NCI-H2196 (cell line): ENCODE measurements at regions not wholly inside any gene's neighbourhood (a gene's known extent, or its start where the extent isn't known, plus 50 kb on each side); places are given as distances from the start of the nearest gene placed in this dataset.
A peak's percentile ranks its signal among the peaks of the same experiment; 100 is the strongest.

ENCODE experiments used
- DNase-seq: peaks from one replicate; lab custom pipeline; 2025; ENCODE audit not compliant: unreplicated experiment; lab: John Stamatoyannopoulos, UW

GRCh38 chr20:58092353-58092752 is 136.1 kb downstream of the ANKRD60 start:
- DNase-seq: no peak

GRCh38 chr20:58091810-58092209 is 136.6 kb downstream of the ANKRD60 start:
- DNase-seq: no peak

DNA sequence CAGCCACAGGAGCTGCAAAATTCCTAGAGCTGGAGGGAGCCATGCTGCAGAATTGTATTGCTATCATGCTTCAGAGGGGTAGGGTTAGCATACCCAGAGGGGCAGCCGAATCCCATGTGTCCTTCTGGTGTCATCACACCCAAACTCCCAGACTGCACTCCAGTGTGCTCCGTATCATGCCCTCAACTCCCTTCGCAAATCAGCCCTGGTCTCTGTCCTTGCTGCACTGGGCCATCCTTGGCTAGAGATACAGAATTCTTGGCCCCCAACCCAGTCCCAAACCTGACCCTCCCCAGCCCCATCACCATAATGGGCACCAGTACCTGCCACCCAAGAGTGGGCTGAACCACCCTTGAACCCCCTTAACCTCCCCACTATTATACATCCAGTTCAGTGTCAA is 138.3 kb downstream of the ANKRD60 start:
- DNase-seq: no peak

- DNase-seq: no peak
These were observed 139.8 kb downstream of the ANKRD60 start for GRCh38 chr20:58088625-58089024.

GRCh38 chr20:58088105-58088504 is 140.3 kb downstream of the ANKRD60 start:
- DNase-seq: no peak

DNA sequence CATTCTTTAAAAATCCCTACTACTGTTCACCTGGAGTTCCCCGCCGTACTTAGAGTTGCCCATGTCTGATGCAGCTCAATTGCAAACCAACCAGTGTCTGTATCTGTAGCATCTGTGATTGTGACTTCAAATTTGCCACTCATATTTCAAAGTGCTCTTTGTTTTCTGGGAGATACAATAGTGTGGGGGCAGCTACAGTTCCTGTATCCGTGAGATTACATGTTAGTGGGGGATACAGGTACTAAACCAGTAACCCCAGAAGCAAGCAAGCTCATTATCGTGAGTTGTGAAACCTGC is 140.9 kb downstream of the ANKRD60 start:
- DNase-seq: no peak

DNA sequence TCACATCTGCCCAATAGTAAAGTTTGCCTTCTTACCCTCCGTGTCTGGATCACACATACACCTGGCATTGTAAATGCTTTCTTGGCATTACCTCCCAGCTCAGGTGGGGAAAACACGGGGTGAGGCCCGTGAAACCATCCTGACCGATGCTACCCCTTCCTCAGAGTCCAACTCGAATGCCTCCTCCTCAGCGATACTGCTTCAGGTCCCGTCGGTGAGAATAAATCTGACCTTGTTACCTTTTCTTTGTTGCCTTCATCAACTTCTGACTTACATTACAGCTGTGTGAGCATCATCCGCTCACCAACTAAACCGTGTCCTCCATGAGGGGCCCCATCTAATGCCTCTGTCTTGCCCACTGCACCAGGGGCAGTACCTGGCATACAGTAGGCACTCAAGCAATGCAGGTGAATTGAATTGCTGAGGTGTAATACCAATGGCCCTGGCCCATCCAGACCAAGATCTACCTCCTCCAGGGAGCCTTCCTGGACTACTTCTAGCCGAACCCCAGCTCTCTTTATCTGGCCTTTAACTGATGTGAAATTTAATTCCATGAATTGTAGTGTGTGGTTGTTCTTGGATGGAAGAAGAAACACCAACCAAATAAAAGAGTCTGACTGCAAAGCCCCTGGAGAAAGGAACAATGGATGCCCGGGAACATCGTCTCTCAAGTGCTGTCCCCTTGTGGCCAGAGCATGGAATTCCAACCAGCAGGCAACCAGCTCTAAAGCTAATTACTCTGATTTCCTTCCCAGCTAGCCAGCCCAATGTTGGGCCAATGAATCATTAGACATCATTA is 141.5 kb downstream of the ANKRD60 start:
- peak; percentile 21 for DNase-seq

DNA sequence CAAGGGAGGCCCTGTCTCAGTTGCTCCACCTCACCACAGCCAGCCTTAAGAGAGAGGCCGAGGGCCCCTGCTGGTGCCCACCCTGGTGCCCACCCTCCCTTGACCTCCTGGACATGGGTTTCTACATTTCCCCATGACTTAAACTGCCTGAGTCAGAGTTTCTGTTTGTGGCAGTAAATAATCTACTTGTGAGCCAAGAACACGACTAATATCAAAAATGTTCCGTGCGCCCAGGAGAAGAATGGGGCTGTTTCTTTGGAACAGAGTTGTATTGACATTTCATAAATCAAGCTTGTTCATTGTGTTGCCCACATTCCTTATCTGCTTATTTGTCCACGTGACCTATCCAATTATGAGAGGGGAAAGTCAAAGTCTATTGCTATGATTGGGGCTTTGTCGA is 143.5 kb downstream of the ANKRD60 start:
- DNase-seq: no peak

GRCh38 chr20:58084566-58084965 is 143.9 kb downstream of the ANKRD60 start:
- no peak for DNase-seq

DNA sequence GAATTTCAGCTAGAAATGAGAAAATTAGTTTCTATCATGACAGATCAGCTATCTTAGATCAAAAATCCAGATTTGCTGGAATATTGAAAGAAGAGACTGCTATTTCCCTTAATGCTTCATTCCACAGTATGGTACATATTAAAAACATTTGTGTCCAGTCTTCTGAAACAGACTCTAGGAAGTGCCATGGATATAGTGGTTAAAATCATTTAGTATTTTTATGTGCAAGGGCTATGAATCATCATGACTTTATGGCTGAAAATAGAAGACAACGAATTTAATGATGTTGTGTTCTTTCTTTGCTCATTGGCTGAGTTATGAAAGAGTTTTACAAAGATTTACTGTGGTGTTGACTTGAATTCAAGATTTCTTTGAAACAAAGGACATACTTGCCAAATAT is 146.6 kb downstream of the ANKRD60 start:
- no peak for DNase-seq

- DNase-seq: no peak
These were observed 149.5 kb downstream of the ANKRD60 start for GRCh38 chr20:58078741-58079522.

GRCh38 chr20:58077282-58077681 is 151.2 kb downstream of the ANKRD60 start:
- no peak for DNase-seq

GRCh38 chr20:58076405-58076804 is 152.0 kb downstream of the ANKRD60 start:
- no peak for DNase-seq

DNA sequence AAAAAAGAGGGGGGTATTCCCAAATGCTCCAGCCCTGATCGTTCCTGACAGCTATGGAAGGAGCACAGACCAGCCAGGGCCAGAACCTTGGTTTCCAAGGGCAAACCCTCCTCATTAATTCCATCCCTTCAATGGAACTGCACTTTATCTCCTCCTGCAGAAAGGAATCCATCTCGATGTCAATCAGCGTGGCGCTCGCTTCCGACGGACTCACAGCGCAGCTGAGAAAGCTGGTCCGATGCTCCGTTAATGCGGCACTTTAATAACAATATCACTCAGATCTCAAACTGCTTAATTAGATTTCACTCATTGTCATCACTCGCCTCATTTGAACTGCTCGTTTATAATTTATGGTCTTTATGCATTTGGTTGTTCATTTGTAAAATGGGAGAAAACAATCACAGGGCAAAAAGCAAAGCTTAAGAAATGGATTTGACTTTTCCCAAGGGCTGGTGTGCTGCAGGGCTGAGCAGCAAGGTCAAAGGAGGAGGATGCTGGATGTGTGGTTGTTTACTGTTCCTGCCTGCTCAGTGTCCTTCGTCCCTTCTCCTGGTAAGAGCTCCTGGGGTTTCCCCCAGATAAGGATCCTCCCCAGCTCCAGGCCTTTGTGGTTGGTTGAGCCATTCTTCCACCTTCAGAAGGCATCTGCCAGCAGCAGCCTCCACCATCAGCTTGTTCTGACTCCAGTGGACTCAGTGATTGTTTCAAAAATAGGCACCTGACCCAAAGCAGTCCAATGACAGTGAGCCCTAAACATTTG is 152.7 kb downstream of the ANKRD60 start:
- no peak for DNase-seq

DNA sequence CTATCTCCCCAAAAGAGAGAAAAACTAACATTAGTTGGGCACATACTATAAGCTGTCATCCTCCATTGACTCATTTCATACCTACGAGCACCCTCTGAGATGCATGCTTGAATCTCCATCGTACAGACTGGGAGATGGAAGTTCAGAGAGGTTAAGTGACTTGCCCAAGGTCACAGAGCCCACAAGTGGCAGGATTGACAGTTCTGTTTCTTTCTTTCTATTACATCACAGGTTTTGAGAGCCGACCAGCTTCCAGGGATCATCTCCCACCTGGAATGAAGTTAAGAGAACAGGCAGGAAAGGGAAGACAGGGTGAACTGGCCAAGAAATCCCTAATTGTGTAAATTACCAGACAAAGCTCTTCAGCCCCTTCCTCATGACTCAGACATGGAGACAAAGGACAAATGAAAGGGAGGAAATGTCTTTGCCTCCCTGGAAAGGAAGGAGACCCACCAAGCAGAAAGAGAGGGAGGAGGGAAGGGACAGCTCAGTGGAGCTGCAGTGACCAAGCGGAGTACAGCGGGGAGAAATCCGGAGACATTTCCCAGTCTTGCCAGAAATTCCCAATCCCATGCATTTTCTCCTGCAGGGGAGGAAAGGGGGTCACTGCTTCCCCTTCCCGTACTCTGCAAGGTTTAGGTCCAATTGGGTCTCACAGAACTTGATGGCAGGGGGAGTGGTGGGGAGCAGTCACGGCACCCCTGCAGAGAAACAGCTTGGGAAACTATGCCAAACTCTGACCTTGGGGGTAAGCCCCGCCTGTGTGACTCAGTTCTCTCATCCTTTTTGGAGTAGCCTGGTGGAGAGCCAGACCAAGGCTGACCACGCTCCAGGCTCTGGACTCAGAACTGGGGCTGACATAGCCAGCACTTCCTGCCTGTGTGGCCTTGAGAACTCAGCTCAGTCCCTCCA is 154.3 kb downstream of the ANKRD60 start:
- no peak for DNase-seq

DNA sequence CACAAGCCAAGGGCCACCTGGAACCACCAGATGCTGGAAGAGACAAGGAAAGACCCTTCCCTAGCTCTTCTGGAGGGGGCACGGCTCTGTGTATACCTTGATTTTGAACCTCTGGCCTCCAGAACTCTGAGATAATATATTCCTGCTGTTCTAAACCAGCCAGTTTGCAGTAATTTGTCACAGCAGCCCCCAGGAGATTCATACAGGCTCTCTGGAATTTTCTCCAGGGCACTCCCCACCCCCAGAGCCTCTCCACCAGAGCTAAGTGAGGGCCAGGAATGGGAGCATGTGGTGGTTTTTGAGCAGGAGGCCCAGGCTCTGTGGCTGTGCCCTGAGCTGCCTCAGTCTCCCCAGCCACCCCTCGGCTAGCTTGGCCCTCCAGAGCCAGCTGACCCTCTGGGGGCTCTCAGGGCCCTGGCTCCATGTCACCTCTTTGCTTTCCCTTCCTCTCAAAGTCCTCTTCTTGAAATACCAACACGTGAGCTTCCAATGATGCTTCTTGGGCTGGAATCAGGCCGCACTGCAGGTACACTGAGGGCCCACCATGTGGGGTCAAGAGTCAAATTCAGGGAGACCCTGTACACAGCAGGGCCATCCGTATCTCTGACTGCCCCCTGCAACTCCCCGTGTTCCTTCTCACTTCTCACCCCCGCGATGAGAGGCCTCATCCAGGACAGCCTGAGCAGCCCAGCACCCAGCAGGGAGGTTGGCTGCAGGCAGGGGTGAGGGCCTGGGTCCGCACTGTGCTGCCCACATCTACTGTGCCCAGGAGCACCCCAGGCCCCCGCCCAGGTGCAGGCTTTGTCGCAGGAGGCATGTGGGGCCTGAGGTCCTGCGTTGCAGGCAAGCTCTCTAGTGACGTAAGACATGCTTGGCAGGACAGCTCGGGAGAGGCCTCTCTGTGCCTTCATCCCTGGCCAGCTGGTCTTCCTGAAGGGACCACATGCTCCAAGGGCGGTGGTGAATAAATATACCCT is 155.5 kb downstream of the ANKRD60 start:
- no peak for DNase-seq

- no peak for DNase-seq
These were observed 156.5 kb downstream of the ANKRD60 start for GRCh38 chr20:58071991-58072390.

DNA sequence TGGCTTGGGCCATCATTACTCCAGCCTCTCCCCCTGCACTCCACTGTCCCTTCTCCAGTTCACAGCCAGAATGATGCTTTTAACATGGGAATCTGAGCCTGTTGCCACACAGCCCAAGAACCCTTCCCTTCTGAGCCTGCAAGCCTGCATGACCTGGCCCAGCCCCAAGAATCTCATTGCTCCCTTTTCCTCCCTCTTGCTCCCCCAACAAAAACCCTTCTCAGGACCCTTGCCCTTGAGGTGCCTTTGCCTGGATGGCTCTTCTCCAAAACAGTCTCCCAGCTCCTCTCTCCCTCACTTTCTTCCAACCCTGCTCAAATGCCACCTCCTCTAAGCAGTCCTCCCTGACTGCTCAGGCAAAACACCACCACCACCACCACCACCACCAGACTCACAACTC is 157.2 kb downstream of the ANKRD60 start:
- no peak for DNase-seq

- DNase-seq: no peak
These were observed 157.7 kb downstream of the ANKRD60 start for GRCh38 chr20:58070664-58071196.
